Colonic mucosa (tissue), 4 donors: ENCODE measurements at regions not wholly inside any gene's neighbourhood (a gene's known extent, or its start where the extent isn't known, plus 50 kb on each side); places are given as distances from the start of the nearest gene placed in this dataset.

ENCODE experiments used
- DNase-seq: peaks from one replicate; pipeline ENCODE4 v3.0.0-alpha.2; 2020
- H3K27ac ChIP-seq: fragments of 200-600 bp; one replicate; pipeline ENCODE4 v1.8.0; 2021
- H3K27me3 ChIP-seq: fragments of 200-600 bp; one replicate; pipeline ENCODE4 v1.8.0; 2021
- H3K36me3 ChIP-seq: fragments of 200-600 bp; one replicate; pipeline ENCODE4 v1.8.0; 2021
- H3K4me1 ChIP-seq: fragments of 200-600 bp; one replicate; pipeline ENCODE4 v1.8.0; 2021; ENCODE audit warnings: mild to moderate bottlenecking
- H3K4me3 ChIP-seq: fragments of 200-600 bp; one replicate; pipeline ENCODE4 v1.8.0; 2021
- H3K9ac ChIP-seq, 2 donors: one replicate each; pipeline ENCODE4 v1.7.0; 2013; ENCODE audit warnings: control low read depth in 2 of 2, low read depth in 2 of 2, low read length in 2 of 2
- H3K9me3 ChIP-seq: fragments of 200-600 bp; one replicate; pipeline ENCODE4 v1.8.0; 2021
- CTCF ChIP-seq: fragments of 200-600 bp; IDR thresholded peaks from one replicate; pipeline ENCODE4 v1.8.0; 2022; ENCODE audit warnings: antibody characterized with exemption, mild to moderate bottlenecking
- intact Hi-C: fragments of 100-400 bp; cut with DNase I; formaldehyde crosslinking; loops from one replicate; pipeline ENCODE4 v1.14.1; 2022
- donor health status: healthy.
- donor health status: DM: no; HTN: no; CAD: no.
- donor health status: DM: no; HTN: no; CAD: no.

GRCh38 chr3:71962561-71963240 is 177.8 kb upstream of the PROK2 start:
- TF ChIP-seq CTCF: no peak
- H3K4me1 ChIP-seq: no peaks in the 10 kb centered on the region
- no peak overlapping the region for H3K27ac ChIP-seq
- no peaks in the 10 kb centered on the region for H3K9me3 ChIP-seq
- intact Hi-C loops: no loop called here
- H3K27me3 ChIP-seq: no peaks in the 10 kb centered on the region
- no peak for DNase-seq
- no peak overlapping the region for H3K4me3 ChIP-seq
- H3K9ac ChIP-seq: no peak overlapping the region
- no peaks in the 10 kb centered on the region for H3K36me3 ChIP-seq

GRCh38 chr3:71961891-71962290 is 176.9 kb upstream of the PROK2 start:
- no peak for DNase-seq
- H3K27me3 ChIP-seq: no peaks in the 10 kb centered on the region
- no peak overlapping the region for H3K27ac ChIP-seq
- TF ChIP-seq CTCF: no peak
- no peaks in the 10 kb centered on the region for H3K4me1 ChIP-seq
- H3K9ac ChIP-seq: no peak overlapping the region
- intact Hi-C loops: no loop called here
- H3K9me3 ChIP-seq: no peaks in the 10 kb centered on the region
- no peak overlapping the region for H3K4me3 ChIP-seq
- H3K36me3 ChIP-seq: no peaks in the 10 kb centered on the region

- no peaks in the 10 kb centered on the region for H3K9me3 ChIP-seq
- DNase-seq: no peak
- H3K4me3 ChIP-seq: no peak overlapping the region
- TF ChIP-seq CTCF: no peak
- no peaks in the 10 kb centered on the region for H3K4me1 ChIP-seq
- no peak overlapping the region for H3K9ac ChIP-seq
- no peaks in the 10 kb centered on the region for H3K36me3 ChIP-seq
- intact Hi-C loops: no loop called here
- H3K27ac ChIP-seq: no peak overlapping the region
- no peaks in the 10 kb centered on the region for H3K27me3 ChIP-seq
Measured at GRCh38 chr3:71961378-71961777, 176.4 kb upstream of the PROK2 start.

GRCh38 chr3:71958533-71958932 is 173.6 kb upstream of the PROK2 start:
- no peak overlapping the region for H3K4me3 ChIP-seq
- H3K4me1 ChIP-seq: no peaks in the 10 kb centered on the region
- H3K27me3 ChIP-seq: no peaks in the 10 kb centered on the region
- intact Hi-C loops: loop anchor here (10.0 kb wide), 3 partner anchors 306 to 866 kb away; no protein-coding TSS in a partner anchor
- H3K9ac ChIP-seq: no peak overlapping the region
- no peak for DNase-seq
- no peaks in the 10 kb centered on the region for H3K9me3 ChIP-seq
- H3K36me3 ChIP-seq: no peaks in the 10 kb centered on the region
- no peak overlapping the region for H3K27ac ChIP-seq
- TF ChIP-seq CTCF: no peak

- Histone ChIP-seq H3K27ac (no peak overlapping the region), H3K27me3 (no peaks in the 10 kb centered on the region), H3K36me3 (no peaks in the 10 kb centered on the region), H3K4me3 (no peak overlapping the region), H3K9me3 (no peaks in the 10 kb centered on the region), H3K4me1 (no peaks in the 10 kb centered on the region), H3K9ac (no peak overlapping the region)
- intact Hi-C loops: loop anchor here (10.0 kb wide), 3 partner anchors 308 to 868 kb away; no protein-coding TSS in a partner anchor
- TF ChIP-seq CTCF: no peak
- no peak for DNase-seq
Measured at GRCh38 chr3:71956716-71957115, 171.8 kb upstream of the PROK2 start.
